Upper lobe of right lung (tissue), 1 donor: ENCODE measurements at regions not wholly inside any gene's neighbourhood (a gene's known extent, or its start where the extent isn't known, plus 50 kb on each side); places are given as distances from the start of the nearest gene placed in this dataset.

Experiments used
- ATAC-seq: fragments of 200-7000 bp; cut with Tn5 transposase; one replicate; pipeline ENCODE4 v1.9.1; 2020; ENCODE audit warnings: mild to moderate bottlenecking, moderate library complexity
- DNase-seq: peaks from one replicate; pipeline ENCODE4 v3.0.0-alpha.2; 2020
- H3K27ac ChIP-seq: fragments of 200-600 bp; one replicate; pipeline ENCODE4 v1.8.0; 2022
- H3K27me3 ChIP-seq: fragments of 200-600 bp; one replicate; pipeline ENCODE4 v1.8.0; 2022; ENCODE audit warnings: mild to moderate bottlenecking
- H3K36me3 ChIP-seq: fragments of 200-600 bp; one replicate; pipeline ENCODE4 v1.8.0; 2022
- H3K4me1 ChIP-seq: fragments of 200-600 bp; one replicate; pipeline ENCODE4 v1.8.0; 2022
- H3K4me3 ChIP-seq: fragments of 200-600 bp; one replicate; pipeline ENCODE4 v1.8.0; 2022; ENCODE audit warnings: mild to moderate bottlenecking
- H3K9me3 ChIP-seq: fragments of 200-600 bp; one replicate; pipeline ENCODE4 v1.8.0; 2022
- intact Hi-C: fragments of 100-400 bp; cut with DNase I; formaldehyde crosslinking; loops from one replicate; pipeline ENCODE4 v1.11.0; 2022
- TF ChIP-seq, protein P1 (sequence below): fragments of 200-600 bp; IDR thresholded peaks from one replicate; pipeline ENCODE4 v1.8.0; 2022; ENCODE audit warnings: antibody characterized with exemption
- donor health status: DM: no; HTN: yes; CAD: no; lungs with severe emphysema.

- intact Hi-C loops: no loop called here
- no peaks in the 10 kb centered on the region for H3K36me3 ChIP-seq
- DNase-seq (no peak), ATAC-seq (no peak)
- no peak overlapping the region for H3K4me3 ChIP-seq
- TF ChIP-seq, protein P1, sequence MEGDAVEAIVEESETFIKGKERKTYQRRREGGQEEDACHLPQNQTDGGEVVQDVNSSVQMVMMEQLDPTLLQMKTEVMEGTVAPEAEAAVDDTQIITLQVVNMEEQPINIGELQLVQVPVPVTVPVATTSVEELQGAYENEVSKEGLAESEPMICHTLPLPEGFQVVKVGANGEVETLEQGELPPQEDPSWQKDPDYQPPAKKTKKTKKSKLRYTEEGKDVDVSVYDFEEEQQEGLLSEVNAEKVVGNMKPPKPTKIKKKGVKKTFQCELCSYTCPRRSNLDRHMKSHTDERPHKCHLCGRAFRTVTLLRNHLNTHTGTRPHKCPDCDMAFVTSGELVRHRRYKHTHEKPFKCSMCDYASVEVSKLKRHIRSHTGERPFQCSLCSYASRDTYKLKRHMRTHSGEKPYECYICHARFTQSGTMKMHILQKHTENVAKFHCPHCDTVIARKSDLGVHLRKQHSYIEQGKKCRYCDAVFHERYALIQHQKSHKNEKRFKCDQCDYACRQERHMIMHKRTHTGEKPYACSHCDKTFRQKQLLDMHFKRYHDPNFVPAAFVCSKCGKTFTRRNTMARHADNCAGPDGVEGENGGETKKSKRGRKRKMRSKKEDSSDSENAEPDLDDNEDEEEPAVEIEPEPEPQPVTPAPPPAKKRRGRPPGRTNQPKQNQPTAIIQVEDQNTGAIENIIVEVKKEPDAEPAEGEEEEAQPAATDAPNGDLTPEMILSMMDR: no peak
- H3K9me3 ChIP-seq: no peaks in the 10 kb centered on the region
- no peaks in the 10 kb centered on the region for H3K4me1 ChIP-seq
- H3K27ac ChIP-seq: no peak overlapping the region
- peaks cover 7% of the 10 kb centered on the region for H3K27me3 ChIP-seq
Observed at GRCh38 chr2:121102941-121103340, 182.1 kb downstream of the TFCP2L1 start.

DNA sequence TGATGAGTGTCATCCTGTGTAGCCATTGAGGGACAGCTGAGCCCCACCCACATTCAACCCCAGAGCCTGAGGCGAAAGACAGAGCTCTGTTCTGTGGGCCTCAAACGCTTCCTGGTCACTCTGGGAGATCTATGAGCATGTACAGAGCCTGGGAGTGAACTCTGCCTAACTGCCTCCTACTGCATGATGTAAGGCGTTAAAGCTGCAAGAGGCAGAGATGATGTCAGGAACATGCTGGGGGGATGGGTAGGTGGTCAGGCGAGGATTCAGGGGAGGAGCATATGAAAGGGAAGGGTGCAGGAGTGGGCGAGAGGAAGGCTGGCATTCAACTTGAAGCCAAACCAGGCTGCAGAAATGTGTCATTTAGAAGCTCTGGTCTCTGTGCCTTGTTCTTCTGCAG lies 181.0 kb downstream of the TFCP2L1 start:
- no peaks in the 10 kb centered on the region for H3K4me1 ChIP-seq
- no peak overlapping the region for H3K4me3 ChIP-seq
- no peaks in the 10 kb centered on the region for H3K9me3 ChIP-seq
- H3K36me3 ChIP-seq: no peaks in the 10 kb centered on the region
- TF ChIP-seq, protein P1: no peak
- DNase-seq: no peak
- H3K27ac ChIP-seq: no peak overlapping the region
- intact Hi-C loops: no loop called here
- ATAC-seq: no peak
- H3K27me3 ChIP-seq: peaks cover 7% of the 10 kb centered on the region

DNA sequence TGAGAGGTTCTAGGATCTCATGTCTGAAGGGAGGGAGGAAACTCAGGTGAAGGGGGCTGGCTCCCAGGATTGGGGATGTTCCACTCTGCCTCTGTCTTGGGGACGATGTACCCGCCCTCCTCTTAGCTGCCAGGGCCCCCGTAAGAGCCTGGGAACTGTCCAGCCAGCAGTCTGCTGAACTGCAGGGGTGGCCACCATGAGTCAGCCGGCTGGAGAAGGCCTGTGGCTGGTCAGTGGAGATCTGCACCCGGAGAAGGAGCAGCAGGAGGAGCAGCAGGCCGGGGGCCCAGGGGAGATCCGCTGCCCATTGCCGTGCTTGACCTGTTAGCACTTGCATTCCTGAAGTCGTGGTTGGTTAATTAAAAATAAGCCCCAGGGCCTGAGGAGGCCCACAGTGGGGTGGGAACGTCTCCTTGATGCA lies 180.3 kb downstream of the TFCP2L1 start:
- no peak for ATAC-seq
- Histone ChIP-seq H3K36me3 (no peaks in the 10 kb centered on the region), H3K4me3 (no peak overlapping the region), H3K4me1 (no peaks in the 10 kb centered on the region), H3K27ac (no peak overlapping the region), H3K9me3 (no peaks in the 10 kb centered on the region), H3K27me3 (peaks cover 7% of the 10 kb centered on the region)
- no peak for DNase-seq
- TF ChIP-seq, protein P1: no peak
- intact Hi-C loops: no loop called here

DNA sequence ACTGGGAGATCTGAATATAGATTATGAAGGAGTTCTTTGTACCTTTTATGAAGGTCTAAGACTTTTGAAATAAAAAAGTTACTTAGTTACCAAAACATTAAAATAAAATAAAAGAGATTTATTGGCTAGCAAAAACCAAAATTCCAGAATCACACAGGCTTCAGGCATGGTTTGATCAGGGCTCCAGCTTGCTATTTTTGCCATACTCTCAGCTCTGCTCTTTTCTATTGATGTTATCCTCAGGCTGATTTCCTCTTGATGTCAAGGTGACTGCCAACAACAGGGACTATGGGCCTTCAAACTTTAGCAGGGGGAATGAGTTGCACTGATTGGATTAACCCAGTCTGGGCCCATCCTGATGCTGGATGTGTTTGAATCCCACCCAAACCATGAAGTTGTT lies 174.1 kb downstream of the TFCP2L1 start:
- TF ChIP-seq, protein P1: no peak
- no peaks in the 10 kb centered on the region for H3K9me3 ChIP-seq
- ATAC-seq: no peak

GRCh38 chr2:121118951-121119350 lies 166.1 kb downstream of the TFCP2L1 start:
- H3K27me3 ChIP-seq: no peaks in the 10 kb centered on the region
- intact Hi-C loops: no loop called here
- no peaks in the 10 kb centered on the region for H3K9me3 ChIP-seq
- H3K36me3 ChIP-seq: no peaks in the 10 kb centered on the region
- TF ChIP-seq, protein P1: no peak
- no peak for DNase-seq
- no peaks in the 10 kb centered on the region for H3K4me1 ChIP-seq
- ATAC-seq: no peak
- no peak overlapping the region for H3K4me3 ChIP-seq
- H3K27ac ChIP-seq: no peak overlapping the region

More for the DNA sequence above, 174.1 kb downstream of the TFCP2L1 start:
- intact Hi-C loops: no loop called here
- no peak for DNase-seq
- Histone ChIP-seq H3K27ac (no peak overlapping the region), H3K27me3 (no peaks in the 10 kb centered on the region), H3K4me3 (no peak overlapping the region), H3K4me1 (no peaks in the 10 kb centered on the region), H3K36me3 (no peaks in the 10 kb centered on the region)

DNA sequence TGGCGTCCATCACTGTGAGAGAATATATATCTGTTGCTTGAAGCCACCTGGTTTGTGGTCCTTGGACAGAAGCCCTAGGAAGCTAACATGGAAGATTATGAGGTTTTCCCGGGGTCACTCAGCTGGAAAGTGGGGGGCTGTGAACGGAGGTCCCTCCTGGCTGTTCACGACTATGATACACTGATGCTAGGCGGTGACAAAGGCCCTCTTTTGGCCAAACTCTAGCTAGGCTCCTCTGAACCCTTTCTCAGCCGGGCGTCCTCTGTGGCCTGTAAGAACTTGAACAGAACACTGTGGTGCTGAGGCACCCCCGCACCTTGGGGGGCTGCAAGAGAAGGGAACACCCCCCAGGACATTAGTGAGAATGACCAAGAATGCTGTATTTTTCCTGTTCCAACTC lies 164.6 kb downstream of the TFCP2L1 start:
- Histone ChIP-seq H3K36me3 (no peaks in the 10 kb centered on the region), H3K4me1 (no peaks in the 10 kb centered on the region), H3K27me3 (no peaks in the 10 kb centered on the region), H3K4me3 (no peak overlapping the region), H3K9me3 (no peaks in the 10 kb centered on the region), H3K27ac (no peak overlapping the region)
- no peak for DNase-seq
- ATAC-seq: no peak
- TF ChIP-seq, protein P1: no peak
- intact Hi-C loops: no loop called here
